Globus pallidus (tissue), 1 donor: ENCODE measurements at regions not wholly inside any gene's neighbourhood (a gene's known extent, or its start where the extent isn't known, plus 50 kb on each side); places are given as distances from the start of the nearest gene placed in this dataset.
"Not testable (repeated sequence)": the region's sequence is repeated elsewhere in the genome, so short reads cannot be mapped to it uniquely, and the experiment has no call there.

Experiments used
- DNase-seq: peaks from one replicate; pipeline ENCODE4 v3.0.0-alpha.2; 2015; ENCODE audit warnings: low spot score

DNA sequence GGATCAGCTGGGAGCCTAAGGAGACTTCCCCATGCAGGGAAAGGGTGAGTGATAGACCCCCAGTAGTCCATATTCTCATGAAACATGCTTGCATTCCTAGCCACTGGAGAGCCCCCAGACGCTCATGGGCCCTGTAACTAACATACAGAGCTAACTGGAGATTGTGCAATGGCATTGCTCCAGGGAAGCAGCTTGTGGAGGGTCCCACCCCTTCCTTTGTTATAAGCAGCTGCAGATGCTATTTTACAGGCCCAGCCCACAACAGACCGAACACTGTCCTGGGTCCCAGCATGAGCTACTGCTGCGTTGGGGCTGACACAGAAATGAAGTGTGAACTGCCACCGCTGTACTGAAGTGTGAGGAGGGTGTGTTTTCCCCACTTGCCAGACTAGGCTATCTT, 1465.7 kb upstream of the DIAPH2 start:
- DNase-seq, result no peak

DNA sequence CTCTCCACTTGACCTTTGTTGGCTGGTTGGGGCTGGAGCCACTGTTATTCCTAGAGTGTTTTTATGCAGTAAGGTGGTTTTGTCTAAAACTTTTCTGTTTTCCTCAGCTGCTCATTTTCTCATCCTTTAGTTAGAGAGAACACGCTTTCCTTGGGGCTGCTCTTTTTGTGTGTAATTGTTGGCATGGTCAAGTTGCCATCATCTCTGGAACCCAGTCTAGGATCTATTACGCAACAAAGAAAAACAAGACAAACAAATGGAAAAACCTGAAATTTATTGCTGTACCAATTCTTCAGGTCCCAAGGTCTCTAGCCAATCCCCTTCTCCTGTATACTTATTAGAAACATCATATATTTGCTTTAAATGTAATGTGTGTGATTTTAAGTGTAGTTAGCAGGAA, 1436.3 kb upstream of the DIAPH2 start:
- no peak for DNase-seq

DNA sequence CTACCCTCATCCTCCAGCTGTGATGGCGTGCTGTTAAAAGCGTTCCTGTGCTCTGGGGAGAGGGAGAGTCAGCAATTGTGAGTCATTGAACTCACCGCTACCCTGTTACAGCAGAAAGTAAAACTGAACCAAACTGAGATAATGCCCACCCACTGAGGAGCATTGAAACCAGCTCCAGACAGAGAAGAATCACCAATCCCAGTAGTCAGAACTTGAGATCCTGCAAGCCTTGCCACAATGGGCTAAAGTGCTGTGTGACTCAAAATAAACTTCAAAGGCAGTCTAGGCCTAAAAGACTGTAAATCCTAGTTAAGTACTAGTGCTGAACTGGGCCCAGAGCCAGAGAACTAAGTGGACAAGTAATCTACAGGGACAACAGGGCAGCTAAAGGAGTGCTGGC, 1394.2 kb upstream of the DIAPH2 start:
- no peak for DNase-seq

DNA sequence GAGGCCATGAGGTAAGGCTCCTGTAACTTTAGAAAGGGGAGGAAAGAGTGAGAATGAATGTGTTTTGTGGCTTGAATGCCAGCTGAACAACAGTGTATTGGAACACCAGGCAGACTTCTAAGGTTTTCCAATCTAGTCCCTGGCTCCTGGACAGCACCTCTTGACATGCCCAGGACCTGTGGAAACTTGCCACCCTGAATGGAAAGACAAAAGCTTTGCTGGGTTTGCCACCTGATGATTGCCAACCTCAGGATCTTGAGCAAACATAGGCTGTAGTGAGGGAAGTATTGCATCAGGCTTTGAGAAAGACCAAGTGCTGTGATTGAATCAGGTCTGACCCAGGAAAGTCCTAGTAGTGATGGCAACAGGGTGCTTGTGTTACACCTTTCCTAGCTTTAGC, 1393.1 kb upstream of the DIAPH2 start:
- no peak for DNase-seq

DNA sequence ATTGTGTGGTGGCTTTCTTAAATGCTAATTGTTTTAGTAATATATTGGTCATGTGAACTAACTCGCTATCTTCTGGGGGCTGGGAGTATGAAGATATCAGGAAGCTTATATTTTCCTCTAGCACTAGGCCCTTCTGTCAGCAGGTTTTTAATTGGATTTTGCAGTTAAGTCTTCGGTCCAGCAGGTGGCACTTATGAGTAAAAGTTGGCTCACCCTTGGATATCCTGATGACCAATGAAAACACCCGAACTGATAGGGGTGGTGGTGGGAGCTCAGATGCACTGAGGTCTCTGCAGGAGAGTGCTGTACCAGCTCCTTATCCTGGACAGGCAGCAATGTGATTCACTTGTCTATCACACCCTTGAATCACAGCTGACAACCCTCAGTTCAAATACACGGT, 1365.8 kb upstream of the DIAPH2 start:
- DNase-seq, result no peak

DNA sequence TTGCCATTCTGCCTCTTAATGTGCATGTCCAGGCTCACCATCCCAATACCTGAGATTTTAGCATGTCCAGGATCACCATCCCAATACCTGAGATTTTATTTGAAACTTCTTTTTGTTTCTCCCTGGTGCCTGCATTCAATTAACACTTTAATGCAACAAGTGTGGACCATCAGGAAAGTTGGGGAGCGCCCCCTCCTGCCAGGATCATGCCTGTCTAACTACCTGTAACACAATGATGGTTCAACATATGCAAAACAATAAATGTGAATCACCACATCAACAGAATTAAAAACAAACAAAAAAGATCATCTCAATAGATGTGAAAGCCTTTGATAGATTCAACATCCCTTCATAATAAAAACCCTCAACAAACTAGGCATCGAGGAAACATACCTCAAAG, 1359.5 kb upstream of the DIAPH2 start:
- DNase-seq, result no peak

DNA sequence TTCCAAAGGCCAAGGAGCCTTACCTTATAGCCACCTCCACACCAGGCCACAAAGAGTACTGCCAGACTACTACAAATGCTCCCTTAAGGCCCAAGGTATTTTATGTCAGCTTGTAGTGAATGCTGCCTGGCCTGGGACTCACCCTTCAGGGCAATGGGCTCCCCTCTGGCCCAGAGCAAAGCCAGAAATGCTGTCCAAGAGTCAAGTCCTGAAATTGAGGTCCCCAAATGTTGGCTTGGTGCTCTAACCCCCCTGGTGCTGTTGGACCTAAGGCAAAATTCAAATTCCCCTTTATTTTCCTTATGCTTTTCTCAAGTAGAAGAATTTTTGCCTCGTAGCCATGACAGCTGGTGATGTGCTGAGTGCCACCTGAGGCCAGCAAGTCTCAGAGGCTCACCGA, 1354.3 kb upstream of the DIAPH2 start:
- DNase-seq, result no peak

DNA sequence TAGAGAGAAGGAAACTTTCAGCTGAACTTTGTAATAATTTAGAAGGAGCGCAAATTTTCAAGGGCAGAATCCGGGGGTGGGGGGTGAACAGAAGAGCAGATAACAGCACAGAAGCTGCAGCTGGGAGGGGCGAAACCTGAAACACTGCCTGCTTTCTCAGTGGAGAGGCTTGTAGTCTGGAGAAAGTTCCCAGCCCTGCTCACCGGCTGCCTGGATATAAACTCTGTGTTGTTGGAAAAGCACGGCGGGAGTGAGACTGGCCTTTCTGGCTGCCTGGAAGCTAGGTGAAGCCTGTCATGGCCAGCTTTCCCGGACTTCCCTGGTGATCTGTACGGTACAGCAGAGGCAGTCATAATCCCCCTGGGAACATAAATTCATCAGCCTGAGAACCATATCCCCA, 1352.1 kb upstream of the DIAPH2 start:
- no peak for DNase-seq

DNA sequence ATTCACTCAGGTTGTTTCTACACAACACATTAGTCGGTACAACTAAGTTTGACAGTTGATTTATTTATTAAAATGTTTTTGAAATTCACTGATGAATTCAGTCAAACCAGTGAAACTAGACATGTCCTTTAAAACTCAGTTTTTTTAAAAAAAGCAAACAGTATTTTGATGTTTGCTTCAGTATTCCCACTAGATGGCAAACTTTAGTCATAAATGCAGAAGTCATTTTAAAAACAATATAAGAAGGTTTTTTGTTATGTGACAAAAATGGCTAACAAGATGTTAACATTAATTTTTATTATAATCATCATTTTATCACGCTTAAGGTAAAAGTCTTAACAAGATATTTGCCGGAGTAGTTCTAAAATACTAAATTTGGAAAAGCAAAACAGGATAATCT, 1337.8 kb upstream of the DIAPH2 start:
- DNase-seq, result no peak

DNA sequence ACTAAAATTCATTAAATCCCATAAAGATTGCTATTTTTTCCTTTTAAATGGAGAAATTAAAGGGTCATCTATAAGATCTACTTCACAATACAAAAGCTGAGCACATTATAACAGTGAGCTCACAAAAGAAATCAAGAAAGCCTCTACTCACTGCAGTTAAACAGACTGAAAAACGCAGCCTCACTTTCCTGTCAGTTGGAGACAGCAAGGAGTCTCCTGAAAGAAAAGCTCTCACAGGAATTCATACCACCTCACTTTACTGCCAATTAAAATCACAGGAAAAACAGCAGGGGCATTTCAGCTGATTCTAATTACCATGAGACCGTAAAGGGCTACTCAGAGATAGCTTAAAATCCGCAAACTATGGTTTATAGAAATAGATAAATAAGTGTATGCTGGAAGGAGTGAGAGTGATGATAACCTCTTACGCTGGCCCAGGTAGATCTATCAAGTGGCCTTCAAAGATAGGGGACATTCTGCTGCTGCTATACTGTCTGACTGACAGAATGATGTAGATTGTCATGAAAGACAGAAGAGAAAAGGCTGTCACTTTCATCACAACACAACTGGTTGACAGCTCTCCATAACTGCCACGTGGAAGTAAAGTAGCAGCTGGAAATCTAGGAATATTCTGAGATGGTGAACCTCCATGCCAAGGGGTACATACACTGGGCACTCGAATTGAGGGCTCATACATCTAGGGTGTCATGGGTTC, 1333.7 kb upstream of the DIAPH2 start:
- DNase-seq, result no peak

DNA sequence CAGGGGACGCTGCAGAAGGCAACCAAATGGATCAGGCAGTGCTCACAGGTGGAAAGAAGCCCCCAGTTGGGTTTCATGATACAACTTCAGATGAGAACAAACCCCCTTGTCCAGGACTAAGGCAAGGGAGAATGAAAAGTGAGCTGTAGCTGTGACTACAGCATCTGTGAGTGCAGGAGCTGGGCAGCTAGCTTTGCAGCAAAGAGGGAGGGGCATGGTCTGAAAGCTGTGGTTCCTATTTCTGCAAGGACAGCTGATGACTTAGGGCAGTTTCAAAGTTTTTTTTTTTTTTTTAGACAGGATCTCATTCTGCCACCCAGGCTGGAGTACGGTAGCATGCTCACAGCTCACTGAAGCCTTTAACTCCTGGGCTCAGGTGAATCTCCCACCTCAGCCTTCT, 1317.4 kb upstream of the DIAPH2 start:
- DNase-seq, result no peak

DNA sequence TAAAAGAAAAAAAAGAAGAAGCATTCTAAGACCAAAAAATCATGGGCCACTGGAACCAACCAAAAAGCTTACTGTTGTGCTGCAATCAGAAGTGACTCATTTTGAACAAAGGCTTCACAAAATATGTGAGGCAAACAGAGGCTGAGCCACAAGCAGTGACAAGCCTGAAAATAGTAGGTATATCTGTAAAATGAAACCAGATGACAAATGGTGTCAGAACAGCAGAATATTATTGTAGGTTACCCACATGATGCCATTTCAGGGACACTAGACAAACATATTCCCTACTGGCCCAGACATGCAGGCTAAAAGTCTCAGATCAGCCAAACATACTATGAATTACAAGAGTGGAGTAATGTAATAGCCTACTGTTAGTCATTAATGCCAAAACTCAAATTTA, 1301.8 kb upstream of the DIAPH2 start:
- DNase-seq, result no peak

DNA sequence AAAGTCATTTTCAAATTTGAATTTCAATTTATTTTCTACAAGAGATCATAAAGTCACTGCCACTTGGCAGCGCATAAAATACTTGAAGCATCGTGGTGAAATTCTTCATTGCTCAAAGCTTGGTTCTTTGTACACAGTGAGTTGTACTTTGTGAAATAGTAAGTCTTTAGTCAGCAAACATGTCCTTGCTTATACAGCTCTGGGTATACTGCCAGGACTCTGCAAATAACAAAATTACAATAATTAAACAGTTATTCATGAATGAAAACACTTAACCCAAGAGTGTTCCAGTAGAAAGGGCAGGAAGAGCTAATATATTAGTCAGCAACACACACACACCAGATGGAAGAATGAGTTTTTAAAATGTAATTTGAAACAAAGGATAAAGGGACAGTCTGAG, 1300.9 kb upstream of the DIAPH2 start:
- DNase-seq, result no peak

DNA sequence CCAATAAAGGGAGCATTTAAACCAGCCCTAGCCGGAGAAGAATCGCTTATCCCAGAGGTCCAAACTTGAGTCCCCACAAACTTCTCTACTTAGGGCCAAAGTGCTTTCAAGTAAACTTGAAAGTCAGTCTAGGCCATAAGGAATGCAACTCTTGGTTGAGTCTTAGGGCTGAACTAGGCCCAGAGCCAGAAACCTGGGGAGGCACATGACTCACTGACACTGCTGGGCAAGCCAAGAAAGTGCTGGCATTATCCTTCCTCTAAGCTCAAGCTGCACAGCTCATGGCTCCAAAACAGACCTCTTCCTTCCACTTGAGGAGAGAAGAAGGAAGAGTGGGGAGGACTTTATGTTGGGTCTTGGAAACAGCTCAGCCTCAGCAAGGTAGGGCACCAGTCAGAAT, 1257.3 kb upstream of the DIAPH2 start:
- DNase-seq, result no peak

DNA sequence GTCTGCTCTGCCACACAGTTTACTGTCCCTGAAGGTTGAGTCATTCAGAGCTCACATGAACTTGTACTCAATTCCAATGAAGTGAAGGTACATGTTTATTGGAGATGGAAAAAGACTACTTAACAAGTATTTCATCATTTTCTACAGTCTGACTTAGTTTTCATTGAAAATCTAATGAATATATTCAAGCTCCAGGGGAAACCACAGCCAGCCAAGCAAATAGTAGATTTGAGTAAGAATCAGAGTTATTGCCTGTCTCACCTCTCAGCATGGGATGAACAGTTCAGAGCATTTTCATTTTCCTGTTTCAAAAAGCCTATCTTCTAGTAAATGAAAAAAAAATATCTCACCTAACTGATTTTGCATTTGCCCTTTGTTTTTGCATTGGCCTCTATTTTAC, 1249.4 kb upstream of the DIAPH2 start:
- no peak for DNase-seq

DNA sequence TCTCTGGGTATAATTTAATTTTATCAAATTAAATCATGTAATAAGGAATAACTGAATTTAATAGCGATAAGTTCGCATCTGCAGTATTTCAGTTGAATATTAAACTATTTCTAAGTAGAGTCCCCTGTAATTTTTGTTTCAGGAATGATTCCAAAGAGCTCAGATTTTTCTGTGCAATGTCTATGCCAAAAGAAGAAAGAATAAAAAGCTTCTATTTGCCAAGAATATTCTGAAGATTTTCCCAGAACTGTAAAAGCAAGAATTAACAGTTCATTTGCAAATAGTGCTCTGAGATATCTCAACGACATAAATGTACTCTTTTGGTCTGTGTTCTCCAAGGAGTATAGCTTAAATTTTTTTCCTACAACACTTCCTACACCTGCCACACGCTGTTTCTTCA, 1242.8 kb upstream of the DIAPH2 start:
- DNase-seq, result no peak

DNA sequence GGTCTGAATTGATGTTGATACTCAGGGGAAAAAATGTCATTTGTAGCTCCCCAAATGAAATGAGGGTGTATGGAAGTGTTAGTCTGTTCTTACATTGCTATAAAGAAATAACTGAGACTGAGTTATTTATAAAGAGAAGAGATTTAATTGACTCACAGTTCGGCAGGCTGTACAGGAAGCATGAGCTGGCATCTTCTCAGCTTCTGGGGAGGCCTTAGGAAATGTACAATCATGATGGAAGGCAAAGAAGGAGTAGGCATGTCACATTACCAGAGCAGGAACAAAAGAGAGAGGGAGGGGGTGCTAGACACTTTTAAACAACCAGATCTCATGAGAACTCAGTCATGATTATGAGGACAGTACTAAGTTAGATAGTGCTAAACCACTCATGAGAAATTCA, 1199.9 kb upstream of the DIAPH2 start:
- DNase-seq, result no peak

DNA sequence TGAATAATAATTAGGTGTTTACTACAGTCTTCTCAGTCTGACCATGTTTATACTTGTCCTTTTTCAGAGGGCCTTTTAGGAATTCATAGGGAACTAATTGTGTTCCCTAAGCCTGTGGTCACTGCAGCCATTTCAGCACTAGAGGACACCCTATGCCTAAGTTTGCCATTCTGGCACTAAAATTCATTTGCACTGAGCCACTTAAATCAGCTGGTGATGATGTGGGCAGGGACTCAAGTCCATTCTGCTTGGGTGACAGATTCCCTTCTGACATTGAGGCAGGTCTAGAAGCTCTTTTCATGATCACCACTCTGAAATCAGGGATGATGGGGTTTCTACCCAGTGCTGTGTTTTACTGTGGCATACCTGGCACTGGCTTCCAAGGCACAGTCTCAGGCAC, 1178.9 kb upstream of the DIAPH2 start:
- DNase-seq, result no peak

DNA sequence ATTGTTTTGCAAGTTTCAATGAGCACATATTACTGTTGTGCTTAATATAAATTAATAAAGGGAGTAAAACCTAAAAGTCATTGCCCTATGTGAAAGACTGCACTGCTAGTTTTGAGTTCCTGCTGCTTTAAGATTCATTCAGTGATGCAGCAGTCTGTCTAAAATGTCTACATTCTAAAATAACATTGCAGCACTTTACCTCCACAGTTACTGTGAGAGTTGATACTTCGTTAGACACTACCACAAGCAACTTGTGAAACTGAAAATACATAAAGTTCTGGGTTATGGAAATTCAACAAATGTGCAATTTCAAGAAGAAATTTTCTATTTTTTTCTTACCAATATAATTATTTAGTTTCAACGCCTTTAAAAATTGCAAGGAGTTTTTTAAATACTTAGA, 1175.2 kb upstream of the DIAPH2 start:
- no peak for DNase-seq

DNA sequence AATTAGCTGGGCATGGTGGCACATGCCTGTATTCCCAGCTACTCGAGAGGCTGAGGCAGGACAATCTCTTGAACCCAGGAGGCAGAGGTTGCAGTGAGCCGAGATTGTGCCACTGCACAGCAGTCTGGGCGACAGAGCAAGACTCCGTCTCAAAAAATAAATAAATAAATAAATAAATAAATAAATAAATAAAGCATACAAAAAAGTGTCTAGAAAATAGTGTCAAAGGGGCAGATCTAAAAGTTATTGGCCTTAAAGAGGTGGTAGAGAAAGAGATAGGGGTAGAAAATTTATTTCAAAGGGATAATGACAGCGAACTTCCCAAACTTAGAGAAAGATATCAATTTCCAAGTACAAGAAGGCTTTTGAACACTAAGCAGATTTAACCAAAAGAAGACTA, 1160.6 kb upstream of the DIAPH2 start:
- not testable (repeated sequence) for DNase-seq

DNA sequence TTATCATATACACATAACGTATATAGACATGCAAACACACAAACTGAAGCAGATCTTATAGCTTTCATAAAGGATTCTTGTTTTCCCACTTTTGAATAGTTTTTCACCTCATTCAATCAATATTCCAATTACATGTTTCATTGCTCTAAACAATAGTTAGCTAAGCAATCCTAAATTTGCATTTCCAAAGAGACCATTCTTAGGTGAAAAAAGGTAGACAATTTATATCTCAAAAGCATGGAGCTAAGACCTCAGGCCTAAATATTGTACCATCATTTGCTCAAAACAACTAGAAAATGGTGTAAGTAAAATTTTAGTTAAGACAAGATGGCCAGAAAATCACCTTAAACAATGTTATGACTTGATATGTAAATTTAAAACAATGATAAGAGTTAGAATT, 1148.5 kb upstream of the DIAPH2 start:
- no peak for DNase-seq

DNA sequence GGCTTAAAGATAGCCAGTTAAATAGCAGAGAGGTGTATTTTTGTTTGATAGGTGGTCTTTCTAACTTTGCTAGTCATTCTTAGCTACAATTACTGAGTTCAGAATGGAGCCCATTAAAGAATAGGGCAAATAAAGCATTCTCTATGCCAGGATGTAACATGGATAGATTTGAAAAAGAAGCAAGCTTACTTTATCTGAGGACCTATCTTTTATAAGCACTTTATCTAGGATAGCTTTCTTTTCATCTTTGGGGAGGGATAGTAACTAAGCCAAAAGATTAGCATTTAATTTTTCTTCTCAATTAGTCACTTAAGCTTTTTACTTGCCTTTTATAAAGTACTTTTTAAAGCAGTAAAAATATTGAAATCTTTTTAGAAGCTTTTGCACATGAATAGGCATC, 1148.0 kb upstream of the DIAPH2 start:
- no peak for DNase-seq

DNA sequence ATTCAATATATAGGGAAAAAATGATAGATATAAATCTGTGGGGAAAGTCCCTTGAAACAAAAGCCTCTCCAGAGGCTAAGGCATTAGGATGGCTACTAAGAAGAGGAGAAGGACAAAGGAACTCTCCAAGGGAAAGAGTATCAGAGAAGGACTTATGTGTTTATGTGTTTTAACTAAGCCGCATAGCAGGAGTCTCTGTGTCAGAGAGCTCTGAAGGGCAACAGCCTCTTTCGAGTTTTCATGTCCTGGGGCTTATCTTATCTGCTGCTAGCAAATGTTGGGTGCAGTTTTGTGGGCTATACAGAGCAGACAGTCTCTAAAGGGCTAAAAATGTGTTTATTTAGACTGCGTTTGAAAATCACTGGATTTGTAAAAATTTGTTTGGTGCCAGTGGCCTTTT, 1145.6 kb upstream of the DIAPH2 start:
- no peak for DNase-seq

DNA sequence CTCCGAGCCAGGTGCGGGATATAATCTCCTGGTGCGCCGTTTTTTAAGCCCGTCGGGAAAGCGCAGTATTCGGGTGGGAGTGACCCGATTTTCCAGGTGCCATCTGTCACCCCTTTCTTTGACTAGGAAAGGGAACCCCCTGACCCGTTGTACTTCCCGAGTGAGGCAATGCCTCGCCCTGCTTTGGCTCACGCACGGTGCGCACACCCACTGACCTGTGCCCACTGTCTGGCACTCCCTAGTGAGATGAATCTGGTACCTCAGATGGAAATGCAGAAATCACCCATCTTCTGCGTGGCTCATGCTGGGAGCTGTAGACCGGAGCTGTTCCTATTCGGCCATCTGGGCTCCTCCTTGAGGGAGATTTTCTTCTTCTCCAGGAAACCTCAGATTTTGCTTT, 1135.1 kb upstream of the DIAPH2 start:
- DNase-seq, result not testable (repeated sequence)

DNA sequence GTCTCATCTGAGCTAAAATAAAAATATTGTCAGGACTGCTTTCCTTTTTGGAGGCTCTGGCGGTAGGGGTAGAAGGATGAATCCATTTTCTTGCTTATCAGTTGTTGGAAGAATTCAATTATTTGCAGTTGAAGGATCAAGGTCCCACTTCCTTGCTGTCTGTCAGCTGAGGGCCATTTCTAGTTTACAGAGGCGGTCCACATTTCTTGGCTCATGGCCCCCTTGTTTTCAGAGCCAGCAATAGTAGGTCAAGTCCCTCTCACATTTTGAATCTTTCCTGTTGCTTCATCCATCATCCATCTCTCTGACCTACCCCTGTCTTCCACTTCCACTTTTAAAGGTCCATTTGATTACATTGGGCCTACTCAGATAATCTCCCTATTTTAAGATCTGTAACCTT, 1099.3 kb upstream of the DIAPH2 start:
- no peak for DNase-seq
